ENCODE measurements at regions not wholly inside any gene's neighbourhood (a gene's known extent, or its start where the extent isn't known, plus 50 kb on each side); places are given as distances from the start of the nearest gene placed in this dataset.
A peak's percentile ranks its signal among the peaks of the same experiment; 100 is the strongest.

DNA sequence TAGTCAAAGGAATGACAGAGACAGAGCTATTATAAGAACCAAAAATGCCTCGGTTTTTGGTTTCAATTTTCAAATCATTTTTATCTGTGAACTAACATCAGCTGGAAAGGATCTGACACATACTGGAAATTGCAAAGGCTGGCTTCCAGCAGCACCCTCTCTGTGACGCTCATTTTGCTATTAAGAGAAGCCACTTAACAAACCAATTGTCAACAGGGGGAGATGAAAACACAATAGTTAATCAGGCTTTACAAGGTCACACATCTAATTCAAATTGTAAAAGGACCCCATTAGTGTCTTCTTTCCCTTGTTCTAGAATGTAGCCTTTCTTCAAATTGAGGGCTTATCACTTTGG is 160.5 kb downstream of the TFAP2B start:
- TF ChIP-seq, protein P1, sequence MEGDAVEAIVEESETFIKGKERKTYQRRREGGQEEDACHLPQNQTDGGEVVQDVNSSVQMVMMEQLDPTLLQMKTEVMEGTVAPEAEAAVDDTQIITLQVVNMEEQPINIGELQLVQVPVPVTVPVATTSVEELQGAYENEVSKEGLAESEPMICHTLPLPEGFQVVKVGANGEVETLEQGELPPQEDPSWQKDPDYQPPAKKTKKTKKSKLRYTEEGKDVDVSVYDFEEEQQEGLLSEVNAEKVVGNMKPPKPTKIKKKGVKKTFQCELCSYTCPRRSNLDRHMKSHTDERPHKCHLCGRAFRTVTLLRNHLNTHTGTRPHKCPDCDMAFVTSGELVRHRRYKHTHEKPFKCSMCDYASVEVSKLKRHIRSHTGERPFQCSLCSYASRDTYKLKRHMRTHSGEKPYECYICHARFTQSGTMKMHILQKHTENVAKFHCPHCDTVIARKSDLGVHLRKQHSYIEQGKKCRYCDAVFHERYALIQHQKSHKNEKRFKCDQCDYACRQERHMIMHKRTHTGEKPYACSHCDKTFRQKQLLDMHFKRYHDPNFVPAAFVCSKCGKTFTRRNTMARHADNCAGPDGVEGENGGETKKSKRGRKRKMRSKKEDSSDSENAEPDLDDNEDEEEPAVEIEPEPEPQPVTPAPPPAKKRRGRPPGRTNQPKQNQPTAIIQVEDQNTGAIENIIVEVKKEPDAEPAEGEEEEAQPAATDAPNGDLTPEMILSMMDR (IDR thresholded peaks at IDR 0.05; ENCODE audit: insufficient read depth, low read depth, low read length, missing control alignments): no peak
- H3K4me3 ChIP-seq (ENCODE audit: low read length): no peak overlapping the region

DNA sequence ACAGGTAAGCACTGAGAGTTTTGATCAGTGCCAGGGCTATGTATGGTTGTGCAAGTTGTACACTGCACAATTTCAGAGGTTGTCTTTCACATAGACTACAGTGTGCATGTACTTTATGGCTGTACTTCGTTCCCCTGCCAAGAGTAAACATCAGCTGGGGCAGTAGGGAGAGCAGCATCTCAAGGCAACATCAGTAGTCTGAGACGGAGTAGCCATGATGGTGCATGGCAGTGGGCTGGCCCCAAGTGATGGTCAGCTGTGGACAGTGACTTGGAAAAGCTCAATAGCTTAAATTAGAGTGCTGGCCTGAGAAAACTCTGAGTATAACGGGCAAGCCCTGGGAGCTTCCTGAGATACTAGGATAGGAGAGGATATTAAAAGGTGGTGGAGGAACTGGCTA is 165.5 kb downstream of the TFAP2B start:
- H3K4me3 ChIP-seq (ENCODE audit: low read length): no peak overlapping the region
- DNase-seq (ENCODE audit: low read depth): no peak
- TF ChIP-seq, protein P1 (IDR thresholded peaks at IDR 0.05; ENCODE audit: insufficient read depth, low read depth, low read length, missing control alignments): no peak

More for the DNA sequence above, 160.5 kb downstream of the TFAP2B start:
- DNase-seq (ENCODE audit: low read depth): no peak

DNA sequence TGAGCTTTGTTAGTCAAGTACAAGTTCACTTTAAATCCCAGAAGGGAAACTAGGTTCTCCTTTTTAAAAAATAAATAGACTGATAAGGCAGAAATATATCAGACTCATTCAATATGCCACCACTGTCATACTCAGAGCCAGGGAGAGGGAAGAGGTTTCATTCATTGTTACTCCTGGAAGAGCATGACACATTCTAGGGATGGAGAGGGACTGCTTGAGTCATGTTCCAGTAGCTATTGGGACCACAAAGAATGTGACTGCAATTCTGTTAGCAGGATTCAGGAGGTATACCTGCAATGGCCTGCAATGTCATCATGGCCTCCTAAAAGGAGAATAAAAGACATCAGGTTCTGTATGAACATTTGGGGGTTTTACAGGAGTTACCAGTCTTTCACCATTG is 167.6 kb downstream of the TFAP2B start:
- DNase-seq (ENCODE audit: low read depth): peak; percentile 28
- TF ChIP-seq, protein P1 (IDR thresholded peaks at IDR 0.05; ENCODE audit: insufficient read depth, low read depth, low read length, missing control alignments): no peak

DNA sequence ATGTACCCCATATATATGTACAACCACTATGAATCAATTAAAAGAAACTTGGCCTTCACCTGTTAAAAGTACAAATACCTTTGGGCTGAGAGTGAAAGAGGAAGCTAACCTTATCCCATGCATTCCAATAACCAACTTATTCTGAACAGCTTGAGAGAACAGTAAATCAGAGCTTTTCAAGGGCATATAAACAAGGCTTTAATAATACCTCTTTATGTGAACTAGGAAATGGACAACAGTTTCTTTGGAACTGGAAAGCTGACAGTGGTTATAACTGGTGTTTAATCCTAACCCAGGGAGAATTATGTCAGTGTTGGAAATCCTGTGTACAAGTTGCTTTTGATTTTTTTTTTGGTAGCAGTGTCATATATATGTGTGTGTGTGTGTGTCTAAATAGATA is 170.5 kb downstream of the TFAP2B start:
- TF ChIP-seq, protein P1 (IDR thresholded peaks at IDR 0.05; ENCODE audit: insufficient read depth, low read depth, low read length, missing control alignments): no peak
- DNase-seq (ENCODE audit: low read depth): no peak

More for the DNA sequence above, 167.6 kb downstream of the TFAP2B start:
- H3K4me3 ChIP-seq (ENCODE audit: low read length): no peak overlapping the region

DNA sequence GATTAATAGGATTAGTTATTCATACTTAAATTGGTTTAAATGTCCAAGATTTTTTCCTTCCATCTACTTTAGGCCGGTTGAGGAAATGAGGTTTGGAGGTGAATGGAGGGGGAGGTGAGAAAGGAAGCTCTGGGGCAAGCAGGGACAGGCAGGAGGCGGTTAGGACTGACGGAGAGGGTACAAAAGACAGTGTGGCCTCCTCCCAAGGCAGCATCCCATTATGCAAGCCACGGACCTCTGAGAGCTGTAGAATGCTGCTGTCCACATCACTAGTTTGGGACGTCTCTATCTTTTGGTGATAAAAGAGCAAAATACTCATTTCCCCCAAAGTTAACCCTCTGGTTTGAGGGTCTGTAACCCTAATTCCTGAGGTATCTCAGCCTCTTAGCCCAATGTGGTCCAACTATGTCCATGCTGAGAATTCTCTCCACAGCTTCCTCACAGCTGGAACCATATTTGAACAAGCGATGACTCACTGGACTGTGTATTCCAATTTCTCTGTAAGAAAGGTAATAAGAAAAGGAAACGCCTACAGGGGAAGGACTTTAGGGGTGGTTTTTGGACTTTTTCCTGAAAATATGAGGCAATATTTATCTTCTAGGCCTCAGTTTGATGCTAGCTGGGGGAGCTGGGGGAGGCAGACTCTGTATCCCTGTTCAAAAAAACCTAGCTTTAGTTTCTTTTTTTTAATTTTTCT is 172.2 kb downstream of the TFAP2B start:
- H3K4me3 ChIP-seq (ENCODE audit: low read length): no peak overlapping the region
- DNase-seq (ENCODE audit: low read depth): peak; percentile 58
- TF ChIP-seq, protein P1 (IDR thresholded peaks at IDR 0.05; ENCODE audit: insufficient read depth, low read depth, low read length, missing control alignments): no peak

More for the DNA sequence above, 170.5 kb downstream of the TFAP2B start:
- H3K4me3 ChIP-seq (ENCODE audit: low read length): no peak overlapping the region

DNA sequence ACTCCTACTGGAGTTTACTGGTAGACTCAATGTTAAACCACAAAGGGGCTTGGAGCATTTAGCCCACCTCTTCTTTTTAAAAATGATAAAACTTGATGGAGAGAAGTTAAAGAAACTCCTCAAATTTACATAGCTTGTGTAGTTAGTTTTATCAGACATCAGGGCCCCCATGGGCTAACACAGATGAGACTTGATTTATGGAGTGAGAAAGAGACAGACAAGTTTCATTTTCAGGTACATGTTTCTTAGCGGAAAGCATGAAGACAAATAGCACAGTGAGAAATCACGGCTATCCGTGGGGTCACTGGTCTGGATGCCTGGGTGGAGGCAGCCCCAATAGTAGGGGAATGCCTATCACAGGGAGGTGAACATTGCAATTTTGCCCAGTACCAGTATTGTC is 173.6 kb downstream of the TFAP2B start:
- no peak overlapping the region for H3K4me3 ChIP-seq (ENCODE audit: low read length)
- DNase-seq (ENCODE audit: low read depth): no peak
- TF ChIP-seq, protein P1 (IDR thresholded peaks at IDR 0.05; ENCODE audit: insufficient read depth, low read depth, low read length, missing control alignments): no peak

Data from epithelial cell of esophagus (primary cell).